ENCODE measurements at regions not wholly inside any gene's neighbourhood (a gene's known extent, or its start where the extent isn't known, plus 50 kb on each side); places are given as distances from the start of the nearest gene placed in this dataset.

DNA sequence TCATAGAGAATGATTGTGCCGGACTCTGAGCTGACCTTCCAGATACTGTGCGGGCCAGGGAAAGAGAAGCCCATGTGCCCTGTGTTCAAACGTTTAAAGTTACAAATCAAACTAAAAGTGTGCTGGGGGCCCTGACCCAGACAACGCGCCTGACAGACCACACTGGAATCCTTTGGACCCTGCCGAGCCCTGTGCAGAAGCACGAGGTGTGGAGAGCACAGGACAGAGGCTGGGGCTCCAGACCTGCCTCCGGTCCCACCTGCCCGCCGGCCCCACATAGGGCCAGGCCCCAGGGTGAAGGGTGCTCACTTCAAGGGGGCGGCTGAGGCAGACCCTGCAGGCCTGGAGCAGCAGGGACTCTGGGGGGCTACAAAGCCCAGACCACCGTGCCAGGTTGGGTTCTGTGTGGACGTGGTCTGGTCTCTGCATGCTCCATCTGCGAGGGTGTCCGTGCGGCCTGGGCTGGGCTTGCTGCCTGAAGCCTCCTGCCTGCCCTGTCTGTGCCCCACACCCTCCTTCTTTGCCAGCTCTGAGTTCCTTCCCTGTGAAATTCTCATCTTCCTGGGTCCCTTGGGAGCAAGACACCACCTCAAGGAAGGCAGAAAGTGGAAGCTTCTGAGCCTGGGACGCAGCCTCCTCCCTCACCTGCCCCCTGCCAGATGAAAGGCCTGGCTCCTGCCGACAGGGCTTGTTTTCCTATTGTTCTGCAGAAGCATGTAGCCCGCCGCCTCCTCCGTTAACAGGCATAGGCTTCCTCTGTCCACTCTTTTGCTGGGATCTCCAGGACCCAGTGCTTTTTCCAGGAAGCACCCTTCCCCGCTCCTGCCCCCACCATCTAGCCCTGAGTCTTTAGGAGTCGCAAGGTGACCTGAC is 186.2 kb downstream of the ERMARD start:
- in situ Hi-C loops (cut with MboI; ENCODE audit: low sequenced_read_pairs, unreplicated experiment) = no loop called here
- DNase-seq (ENCODE audit: low spot score) = peak; percentile 26
- TF ChIP-seq, protein P1, sequence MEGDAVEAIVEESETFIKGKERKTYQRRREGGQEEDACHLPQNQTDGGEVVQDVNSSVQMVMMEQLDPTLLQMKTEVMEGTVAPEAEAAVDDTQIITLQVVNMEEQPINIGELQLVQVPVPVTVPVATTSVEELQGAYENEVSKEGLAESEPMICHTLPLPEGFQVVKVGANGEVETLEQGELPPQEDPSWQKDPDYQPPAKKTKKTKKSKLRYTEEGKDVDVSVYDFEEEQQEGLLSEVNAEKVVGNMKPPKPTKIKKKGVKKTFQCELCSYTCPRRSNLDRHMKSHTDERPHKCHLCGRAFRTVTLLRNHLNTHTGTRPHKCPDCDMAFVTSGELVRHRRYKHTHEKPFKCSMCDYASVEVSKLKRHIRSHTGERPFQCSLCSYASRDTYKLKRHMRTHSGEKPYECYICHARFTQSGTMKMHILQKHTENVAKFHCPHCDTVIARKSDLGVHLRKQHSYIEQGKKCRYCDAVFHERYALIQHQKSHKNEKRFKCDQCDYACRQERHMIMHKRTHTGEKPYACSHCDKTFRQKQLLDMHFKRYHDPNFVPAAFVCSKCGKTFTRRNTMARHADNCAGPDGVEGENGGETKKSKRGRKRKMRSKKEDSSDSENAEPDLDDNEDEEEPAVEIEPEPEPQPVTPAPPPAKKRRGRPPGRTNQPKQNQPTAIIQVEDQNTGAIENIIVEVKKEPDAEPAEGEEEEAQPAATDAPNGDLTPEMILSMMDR (IDR thresholded peaks at IDR 0.05; ENCODE audit: borderline replicate concordance, control extremely low read depth, extremely low read depth, insufficient read depth, missing control alignments) = no peak

DNA sequence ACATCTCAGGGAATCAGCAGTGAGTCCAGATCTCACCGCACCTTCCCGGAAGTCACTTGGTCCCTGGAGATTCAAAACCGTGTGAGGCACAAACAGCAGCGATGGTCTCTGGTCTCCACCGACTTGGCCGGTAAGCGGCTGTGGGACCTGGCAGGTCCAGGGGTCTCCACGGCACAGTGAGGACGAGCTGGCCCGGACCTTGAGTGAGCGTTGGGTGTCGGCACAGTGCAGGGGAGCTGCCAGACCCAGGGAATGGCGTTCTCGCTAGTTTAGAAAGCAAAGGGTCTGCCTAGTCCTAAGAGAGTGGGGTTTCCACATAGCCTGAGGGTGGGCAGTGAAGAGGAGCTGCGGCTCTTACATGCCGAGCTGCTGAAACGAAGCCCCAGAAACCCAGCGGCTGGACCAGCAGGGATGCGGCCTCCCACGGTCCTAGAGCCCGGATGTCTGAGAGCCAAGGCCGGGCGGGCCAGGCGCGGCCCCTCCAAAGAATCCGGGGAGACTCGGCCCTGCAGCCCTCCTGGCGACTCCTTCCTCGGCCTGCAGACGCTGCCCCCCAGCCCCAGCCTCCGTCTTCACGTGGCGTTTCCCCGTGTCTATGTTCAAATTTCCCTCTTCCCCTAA is 185.0 kb downstream of the ERMARD start:
- in situ Hi-C loops (cut with MboI; ENCODE audit: low sequenced_read_pairs, unreplicated experiment) = no loop called here
- peak; percentile 20 for DNase-seq (ENCODE audit: low spot score)
- TF ChIP-seq, protein P1 (IDR thresholded peaks at IDR 0.05; ENCODE audit: borderline replicate concordance, control extremely low read depth, extremely low read depth, insufficient read depth, missing control alignments) = no peak

DNA sequence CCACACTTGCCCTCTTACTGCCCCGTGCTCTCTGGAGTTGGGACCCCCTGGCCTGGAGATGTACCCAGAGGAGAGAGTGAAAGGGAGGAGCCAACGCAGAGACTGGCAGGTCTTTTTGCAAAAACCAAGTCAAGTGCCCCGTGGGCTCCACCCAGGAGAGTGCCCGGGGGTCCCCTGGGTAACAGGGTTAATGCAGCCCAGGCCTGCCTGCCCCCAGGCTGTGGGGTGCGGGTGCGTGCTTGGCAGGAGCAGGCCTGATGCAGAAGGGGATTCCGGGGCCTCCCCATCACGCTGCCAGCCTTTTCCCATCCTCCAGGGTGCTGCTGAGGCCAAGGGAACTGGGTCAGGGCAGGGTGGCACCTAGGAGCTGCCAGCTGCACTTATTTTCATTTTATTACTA is 184.4 kb downstream of the ERMARD start:
- no peak for DNase-seq (ENCODE audit: low spot score)
- TF ChIP-seq, protein P1 (IDR thresholded peaks at IDR 0.05; ENCODE audit: borderline replicate concordance, control extremely low read depth, extremely low read depth, insufficient read depth, missing control alignments) = no peak
- in situ Hi-C loops (cut with MboI; ENCODE audit: low sequenced_read_pairs, unreplicated experiment) = no loop called here

DNA sequence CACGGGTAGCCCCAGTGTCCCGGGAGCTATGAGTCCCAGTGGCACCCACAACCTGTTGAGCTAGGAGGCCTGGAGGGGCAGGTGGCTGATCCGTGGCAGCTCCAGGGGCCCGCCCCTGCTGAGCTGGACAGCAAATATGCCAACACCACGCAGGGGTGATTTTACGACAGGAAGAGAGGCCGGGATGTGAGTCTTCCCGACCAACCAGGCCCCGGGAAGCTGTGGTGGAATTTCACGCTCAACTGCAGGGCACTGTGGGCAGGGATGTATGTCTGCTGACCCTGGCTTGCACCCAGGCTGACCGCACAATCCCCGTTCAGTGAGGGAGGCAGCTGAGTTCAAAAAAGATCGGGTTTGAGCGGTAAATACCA is 183.9 kb downstream of the ERMARD start:
- TF ChIP-seq, protein P1 (IDR thresholded peaks at IDR 0.05; ENCODE audit: borderline replicate concordance, control extremely low read depth, extremely low read depth, insufficient read depth, missing control alignments) = no peak
- DNase-seq (ENCODE audit: low spot score) = peak; percentile 20
- in situ Hi-C loops (cut with MboI; ENCODE audit: low sequenced_read_pairs, unreplicated experiment) = no loop called here

DNA sequence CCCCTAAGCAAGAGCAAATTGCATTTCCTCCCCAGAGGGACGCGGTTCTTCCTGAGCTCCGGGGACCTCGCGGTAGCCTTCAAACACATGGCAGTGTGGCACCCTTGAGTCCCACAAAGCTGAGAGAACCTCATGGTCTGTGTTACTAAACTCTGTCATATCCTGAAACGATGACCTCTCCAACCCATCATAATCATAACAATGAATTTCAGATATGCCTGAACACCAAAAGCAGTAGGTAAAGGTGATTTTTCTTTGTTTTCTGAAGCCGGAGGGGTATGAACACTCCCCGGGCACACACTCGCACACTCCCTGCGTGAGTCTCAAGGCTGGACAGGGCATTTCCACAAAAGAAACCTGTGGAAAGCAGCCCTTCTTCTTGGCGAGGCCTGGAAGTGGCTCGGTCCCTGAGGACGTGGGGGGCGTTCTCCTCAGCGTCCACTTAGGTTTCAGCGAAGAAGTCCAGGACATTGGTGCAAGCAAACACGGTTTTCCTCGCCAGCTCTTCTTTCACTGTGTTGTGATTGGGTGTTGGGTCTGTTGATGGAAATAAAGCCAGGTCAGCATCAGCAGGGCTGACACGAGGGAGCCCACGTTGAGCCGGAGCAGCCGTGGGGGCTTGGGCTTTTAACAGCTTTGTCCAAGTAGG is 183.4 kb downstream of the ERMARD start:
- TF ChIP-seq, protein P1 (IDR thresholded peaks at IDR 0.05; ENCODE audit: borderline replicate concordance, control extremely low read depth, extremely low read depth, insufficient read depth, missing control alignments) = no peak

DNA sequence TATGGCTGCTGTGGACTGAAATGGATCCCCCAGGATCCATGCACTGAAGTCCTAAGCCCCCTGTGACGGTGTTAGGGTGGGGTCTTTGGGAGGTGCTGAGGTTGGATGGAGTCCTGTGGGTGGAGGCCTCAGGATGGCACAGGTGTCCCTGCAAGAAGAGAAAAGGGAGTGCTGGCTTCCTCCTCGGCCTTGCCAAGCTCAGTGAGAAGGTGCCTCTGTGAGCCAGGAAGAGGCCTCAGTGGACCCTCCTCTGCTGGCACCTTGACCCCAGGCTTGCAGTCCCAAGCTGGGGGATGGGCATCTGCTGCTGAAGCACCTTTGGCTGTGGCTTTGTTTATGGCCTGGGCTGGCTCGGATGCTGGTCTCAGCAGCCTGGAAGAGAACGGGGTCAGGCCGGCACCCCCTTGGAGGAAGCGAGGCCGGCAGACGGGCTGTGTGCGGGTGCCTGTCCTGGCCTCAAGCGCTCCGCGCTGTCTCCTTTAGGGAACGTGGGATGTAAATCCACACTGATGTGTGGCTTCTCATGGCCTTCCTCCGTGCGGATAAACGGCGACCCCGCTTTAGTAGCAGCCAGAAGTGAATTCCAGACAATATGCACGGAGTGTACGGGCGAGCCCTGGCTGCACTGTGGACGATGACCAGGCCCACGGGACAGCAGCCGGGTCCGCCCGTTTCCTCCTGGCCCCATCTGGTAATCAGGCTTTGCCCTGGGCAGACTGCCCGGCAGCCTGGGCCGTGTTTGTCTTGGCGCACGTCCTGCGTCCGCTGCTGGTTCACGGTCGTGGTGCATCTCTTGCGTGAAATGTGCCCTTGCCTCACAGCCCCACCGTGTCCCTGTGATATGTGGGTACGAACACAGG is 182.6 kb downstream of the ERMARD start:
- TF ChIP-seq, protein P1 (IDR thresholded peaks at IDR 0.05; ENCODE audit: borderline replicate concordance, control extremely low read depth, extremely low read depth, insufficient read depth, missing control alignments) = no peak
- peak; percentile 28 for DNase-seq (ENCODE audit: low spot score)
- in situ Hi-C loops (cut with MboI; ENCODE audit: low sequenced_read_pairs, unreplicated experiment) = no loop called here

More for the DNA sequence above, 183.4 kb downstream of the ERMARD start:
- DNase-seq (ENCODE audit: low spot score) = peak; percentile 15
- in situ Hi-C loops (cut with MboI; ENCODE audit: low sequenced_read_pairs, unreplicated experiment) = no loop called here
